Urothelium cell line (cell line): ENCODE measurements at regions not wholly inside any gene's neighbourhood (a gene's known extent, or its start where the extent isn't known, plus 50 kb on each side); places are given as distances from the start of the nearest gene placed in this dataset.

ENCODE experiments used
- DNase-seq: peaks from one replicate; pipeline ENCODE4 v3.0.0; 2011; ENCODE audit warnings: low spot score, mixed read lengths
- FAIRE-seq: peaks from 2 replicates; lab custom pipeline; 2011; peaks lifted over from hg19 to GRCh38; lab: Jason Lieb, UNC

DNA sequence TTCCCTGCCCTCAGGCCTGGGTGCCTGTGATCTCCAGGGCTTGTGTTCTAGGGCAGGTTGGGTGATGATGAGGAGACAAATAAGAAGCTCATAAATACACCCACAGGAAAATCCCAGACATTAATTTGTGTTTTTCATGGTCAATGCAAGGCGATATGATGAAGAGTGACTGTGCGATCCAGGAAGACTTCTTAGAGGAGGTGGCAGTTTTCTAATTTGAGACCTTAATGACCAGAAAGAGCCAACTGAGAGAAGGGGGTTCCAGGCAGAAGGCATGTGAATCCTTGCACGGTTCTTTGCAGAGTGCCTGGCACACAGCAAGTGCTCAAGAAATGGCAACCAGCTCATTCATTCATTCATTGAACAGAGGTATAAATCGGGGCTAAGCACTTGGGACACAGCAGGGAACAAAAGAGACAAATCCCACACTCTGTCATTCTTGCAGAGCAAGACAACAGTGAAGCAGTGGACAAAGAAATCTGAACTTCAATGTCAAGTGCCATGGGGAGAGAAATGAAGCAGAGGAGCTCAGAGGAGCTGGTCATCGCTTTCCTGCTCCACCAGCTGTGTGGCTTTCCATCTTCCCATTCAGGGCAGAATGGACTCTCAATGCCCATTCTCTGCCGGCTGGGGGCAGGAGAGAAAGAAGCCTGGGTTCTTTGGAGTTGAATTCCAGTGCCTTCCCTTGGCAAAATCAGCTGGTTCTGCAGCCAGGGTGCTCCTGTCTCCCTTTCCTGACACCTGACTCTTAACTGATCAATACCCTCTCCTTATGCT lies 128.3 kb downstream of the AACS start:
- no peak for FAIRE-seq

DNA sequence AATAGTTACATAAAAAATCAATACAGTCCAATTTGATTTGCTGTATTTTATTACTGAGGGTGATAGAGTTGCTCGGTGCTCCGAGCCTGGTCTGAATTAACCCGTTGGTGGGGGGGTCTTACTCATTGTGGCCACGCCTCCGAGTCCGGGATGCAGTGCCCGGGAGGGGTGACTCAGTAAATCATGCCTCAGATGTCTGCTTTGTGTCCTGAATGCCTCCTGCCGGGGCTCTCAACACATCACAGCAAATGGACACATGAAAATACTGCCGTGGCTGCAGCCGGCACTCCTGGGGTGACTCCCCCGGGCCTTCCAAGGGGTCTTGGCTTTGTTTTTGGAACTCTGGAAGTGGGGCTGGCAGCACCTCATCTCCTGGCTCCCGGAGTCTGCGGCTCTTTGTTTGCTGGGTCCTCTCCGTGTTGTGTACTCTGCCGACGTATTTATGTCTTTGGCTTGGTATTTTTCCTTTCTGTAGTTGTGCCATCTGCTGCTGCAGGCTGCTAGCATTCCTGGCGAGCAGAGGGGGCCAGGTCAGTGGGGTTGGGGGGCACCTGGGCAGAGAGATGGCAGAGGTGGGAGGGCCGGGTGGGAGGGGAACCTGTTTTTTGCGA lies 129.0 kb downstream of the AACS start:
- FAIRE-seq (no peak), DNase-seq (peak; percentile 83)

More for the DNA sequence above, 128.3 kb downstream of the AACS start:
- peak; percentile 29 for DNase-seq

DNA sequence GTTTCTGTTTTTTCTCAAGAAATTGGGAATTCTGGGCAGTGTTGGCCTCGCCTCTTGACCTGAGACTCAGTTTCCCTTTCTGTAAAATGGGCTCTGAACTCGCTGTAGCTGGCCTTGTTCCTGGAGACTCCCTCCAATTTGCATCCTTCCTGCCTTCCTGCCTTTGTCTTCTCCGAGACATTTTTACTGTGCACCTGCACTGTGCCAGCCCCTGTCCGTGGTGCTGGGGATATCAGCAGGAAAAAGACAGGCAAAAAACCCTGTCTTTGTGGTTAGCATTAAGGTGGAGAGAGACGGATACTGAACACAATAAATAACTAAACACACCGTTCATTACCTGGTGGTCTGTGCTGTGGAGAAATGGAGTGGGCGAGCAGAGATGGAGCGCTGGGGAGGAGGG lies 129.8 kb downstream of the AACS start:
- FAIRE-seq (peak; percentile 27), DNase-seq (peak; percentile 48)

DNA sequence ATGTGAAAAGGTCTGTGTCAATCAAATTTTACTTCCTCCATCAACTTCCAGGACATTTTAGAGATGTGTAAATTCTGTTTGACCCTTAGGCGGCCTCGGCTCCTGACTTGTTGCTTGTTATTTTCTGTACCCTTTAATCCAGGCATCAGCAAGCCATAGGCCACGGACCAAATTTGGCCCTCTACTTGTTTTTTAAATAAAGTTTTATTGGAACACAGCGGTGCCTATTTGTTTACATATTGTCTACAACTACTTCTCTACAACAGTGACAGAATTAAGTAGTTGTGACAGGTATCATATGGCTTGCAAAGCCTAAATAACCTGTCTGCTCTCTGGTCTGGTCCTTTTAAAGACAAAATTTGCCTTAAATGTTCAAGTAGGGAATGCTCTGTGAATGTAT lies 132.1 kb downstream of the AACS start:
- no peak for DNase-seq
- FAIRE-seq = no peak

DNA sequence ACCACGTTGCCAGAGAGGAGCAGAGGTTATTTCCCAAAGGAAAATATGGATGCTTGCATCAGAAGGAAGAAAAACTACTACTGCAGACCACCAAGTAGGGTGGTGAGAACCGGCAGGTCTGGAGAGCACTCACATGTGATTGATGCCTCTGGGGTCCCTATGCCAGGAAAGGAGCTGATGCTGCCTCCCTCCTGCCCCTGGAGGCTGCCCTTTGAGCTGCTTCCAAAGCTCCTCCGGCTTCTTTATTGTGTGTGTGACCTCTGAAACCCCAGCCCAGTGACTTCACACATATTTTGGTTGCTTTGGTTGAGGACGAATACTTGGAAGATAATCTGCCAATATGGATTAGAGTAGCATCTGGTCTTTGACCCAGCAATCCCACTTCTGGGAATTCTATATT lies 133.4 kb downstream of the AACS start:
- no peak for FAIRE-seq
- DNase-seq = no peak

DNA sequence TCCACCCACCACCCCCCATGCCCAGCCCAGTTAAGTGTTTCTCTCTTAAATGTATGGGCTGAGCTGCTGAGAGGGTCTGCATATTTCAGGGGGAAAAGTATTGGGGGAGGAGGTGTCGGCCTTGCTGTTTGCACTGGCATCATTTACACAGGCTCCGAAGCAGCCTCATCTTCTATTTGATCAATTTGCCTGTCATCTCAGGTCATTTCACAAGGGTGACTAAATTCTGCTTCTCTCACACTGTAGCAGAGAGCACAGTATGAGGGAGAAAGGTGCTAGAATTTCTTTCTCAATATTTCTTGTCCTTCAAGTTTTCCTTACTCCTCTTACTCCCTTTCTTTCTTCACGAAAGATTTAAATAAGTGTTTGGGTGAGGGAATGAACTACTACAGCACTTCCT lies 135.9 kb downstream of the AACS start:
- no peak for FAIRE-seq
- no peak for DNase-seq

DNA sequence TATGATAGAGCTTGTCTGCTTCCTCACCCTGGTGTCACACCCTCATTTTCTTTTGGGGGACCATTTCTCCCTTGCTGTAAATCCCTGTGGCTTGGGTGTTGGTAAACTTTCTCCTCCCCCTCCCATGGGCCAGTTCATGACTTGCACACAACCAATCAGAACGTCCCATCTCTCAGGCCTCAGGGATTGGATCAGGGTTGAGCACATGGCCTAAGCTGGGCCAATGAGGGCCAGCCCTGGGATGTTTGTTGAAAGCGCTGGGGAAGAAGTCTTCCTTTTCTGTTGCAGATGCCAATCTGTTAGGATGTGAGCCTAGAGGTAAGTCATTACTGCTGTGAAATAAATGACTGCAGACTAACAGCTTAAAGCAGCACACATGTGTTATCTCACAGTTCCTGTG lies 136.7 kb downstream of the AACS start:
- FAIRE-seq = no peak
- no peak for DNase-seq

DNA sequence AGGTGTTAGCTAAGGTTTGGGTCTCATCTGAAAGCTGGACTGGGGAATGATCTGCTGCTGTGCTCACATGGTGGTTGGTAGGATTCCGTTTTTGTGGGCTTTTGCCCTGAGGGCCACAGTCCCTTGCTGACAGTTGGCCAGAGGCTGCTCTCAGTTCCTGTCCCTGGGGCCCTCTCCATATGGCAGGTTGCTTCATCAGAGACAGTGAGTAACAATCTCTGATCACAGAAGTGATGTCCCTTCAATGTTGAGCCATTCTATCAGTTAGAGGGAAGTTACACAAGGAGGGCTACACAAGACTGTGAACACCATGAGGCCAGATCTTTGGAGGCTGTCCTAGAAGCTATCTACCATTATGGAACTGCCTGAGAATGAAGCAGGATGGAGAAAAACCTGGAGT lies 137.2 kb downstream of the AACS start:
- no peak for DNase-seq
- no peak for FAIRE-seq

DNA sequence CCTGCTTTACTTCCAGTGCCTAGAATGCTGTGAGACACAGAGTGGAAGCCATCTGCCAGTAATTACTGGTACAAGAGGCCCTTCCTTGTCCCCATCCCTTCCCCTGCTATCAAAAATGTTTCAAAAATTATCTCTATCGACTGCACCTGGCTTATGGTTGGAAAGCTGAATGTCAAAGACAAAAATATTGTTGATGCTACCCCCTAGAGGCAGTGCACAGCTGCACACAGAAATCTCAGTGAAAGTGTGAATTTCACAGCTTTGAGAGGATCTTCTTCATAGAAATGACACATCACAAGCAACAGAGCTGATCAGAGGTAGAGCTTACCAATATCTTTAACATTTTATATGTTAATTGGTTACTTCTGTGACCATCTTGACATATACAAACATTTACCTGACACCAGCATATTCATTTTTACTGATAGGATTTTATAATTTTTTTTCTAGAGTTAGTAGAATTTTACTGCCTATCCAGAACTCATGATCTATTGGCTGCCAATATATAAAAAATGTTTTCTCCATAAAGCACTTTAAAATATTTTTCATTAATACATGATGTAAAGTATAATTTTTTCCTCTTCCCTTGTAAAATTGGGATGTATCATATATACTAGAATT lies 138.0 kb downstream of the AACS start:
- FAIRE-seq (no peak), DNase-seq (no peak)

DNA sequence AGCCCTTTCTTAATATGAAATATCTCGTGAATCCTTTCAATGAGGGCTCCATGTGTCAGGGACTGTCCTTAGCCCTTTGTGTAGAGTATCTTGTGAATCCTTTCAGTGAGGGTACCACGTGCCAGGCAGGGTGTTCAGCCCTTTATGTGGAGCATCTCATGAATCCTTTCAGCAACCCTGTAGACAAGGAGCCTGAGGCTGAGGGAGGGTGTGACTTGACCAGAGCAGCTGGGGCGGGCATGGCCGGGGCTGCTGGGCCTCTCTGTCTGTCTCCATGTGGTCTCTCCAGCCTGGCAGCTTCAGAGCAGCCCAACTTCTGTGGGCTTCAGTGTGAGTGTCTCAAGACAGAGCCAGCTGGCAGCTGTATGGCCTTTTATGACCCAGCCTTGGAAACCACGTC lies 140.2 kb downstream of the AACS start:
- FAIRE-seq = no peak
- no peak for DNase-seq

DNA sequence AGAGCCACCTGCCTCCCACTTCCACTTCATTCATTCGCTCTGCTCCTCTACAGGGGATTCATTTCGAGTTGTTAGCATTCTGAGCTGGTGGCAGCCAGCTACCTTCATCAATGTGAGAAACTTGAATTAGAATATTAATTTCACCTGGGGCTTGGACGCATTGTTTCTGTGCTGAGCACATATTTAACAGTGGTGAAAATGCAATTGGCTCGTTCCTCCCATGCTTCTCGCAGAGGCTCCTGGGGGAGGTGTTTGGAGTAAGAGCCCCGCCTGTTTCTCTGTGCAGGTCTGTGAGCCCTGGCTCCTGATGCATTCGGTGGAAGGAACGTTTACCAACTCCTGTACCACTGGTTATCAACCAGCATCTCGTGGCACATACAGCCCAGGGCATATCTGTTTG lies 141.5 kb downstream of the AACS start:
- DNase-seq = no peak
- FAIRE-seq = no peak

DNA sequence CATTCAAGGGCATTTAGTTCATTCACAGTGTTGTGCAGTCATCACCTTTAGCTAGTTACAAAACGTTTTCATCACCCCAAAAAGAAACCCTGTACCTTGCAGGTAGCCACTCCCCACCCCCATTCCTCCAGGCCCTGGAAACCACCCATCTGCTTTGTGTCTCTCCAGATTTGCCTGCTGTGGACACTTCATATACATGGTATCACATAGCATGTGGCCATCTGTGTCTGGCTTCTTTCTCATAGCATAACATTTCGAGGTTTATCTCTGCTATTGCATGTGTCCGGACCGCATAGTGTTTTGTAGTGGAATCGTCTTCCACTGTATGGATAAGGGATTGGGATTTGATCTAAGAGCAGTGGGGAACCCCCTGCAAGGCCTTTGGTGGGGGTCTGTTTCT lies 143.1 kb downstream of the AACS start:
- no peak for FAIRE-seq
- no peak for DNase-seq

DNA sequence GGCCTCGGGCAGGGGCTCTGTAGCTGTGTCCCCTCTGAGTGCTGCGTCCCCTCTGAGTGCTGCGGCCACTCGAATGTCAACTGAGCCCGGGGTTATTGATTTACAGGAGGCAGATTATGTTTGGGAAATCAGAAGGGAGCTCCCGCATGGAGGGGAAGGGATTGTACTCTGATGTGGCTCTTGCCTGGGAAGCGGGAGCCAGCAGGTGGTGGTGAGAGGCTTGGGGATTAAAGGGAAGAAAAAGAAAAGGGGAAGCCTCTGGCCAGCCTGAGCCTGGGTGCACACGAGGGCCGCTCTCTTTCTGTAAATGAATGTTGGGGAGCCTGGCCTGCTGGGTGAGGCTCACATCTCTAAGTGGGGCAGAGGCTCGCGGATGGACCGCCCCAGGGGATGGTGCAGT lies 143.7 kb downstream of the AACS start:
- FAIRE-seq = no peak
- no peak for DNase-seq

DNA sequence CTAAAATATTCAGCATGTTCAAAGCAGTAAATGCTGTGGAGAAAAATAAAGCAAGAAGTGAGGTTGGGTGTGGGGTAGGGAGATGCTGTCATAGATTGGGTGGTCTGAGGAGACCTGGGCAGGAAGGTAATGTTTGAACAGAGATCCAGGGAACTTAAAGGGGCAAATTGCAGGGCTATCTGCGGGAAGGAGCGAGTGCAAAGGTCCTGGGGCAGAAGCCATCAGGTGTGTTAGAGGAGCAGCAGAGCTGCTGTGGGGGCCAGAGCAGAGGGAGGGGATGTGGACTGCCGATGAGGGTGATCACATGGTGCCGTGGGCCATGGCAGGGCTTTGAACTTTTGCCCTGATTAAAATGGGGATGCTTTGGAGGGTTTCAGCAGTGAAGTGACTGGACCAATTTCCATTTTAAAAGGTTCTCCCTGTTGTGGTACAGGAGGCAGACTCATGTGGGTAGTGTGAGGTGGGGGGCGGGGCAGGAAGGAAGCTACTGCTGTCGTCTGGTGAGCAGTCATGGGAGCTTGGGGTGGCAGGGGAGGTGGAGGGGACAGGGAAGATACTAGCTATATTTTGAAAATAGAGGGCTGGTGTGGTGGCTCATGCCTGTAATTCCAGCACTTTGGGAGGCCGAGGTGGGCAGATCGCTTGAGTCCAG lies 145.0 kb downstream of the AACS start:
- DNase-seq (no peak), FAIRE-seq (no peak)

DNA sequence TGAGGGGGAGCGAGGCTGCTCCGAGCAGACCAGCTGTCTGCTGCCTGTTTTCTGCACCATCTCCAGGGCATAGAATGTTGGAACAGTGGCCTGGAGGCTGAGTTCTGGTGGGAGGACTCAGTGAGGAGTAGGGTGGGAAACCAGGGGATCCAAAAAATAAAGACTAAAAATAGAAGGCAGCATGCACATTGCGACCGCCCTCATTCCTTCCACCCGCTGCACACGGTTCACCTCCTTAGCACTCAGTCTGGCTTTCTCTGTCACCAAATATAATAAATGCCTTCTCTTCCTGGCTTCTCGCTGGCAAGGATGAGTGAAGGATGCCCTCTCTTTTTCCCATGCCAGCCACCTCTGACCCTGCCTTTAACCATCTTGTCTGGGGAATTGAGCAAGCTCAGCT lies 146.2 kb downstream of the AACS start:
- FAIRE-seq (no peak), DNase-seq (no peak)

DNA sequence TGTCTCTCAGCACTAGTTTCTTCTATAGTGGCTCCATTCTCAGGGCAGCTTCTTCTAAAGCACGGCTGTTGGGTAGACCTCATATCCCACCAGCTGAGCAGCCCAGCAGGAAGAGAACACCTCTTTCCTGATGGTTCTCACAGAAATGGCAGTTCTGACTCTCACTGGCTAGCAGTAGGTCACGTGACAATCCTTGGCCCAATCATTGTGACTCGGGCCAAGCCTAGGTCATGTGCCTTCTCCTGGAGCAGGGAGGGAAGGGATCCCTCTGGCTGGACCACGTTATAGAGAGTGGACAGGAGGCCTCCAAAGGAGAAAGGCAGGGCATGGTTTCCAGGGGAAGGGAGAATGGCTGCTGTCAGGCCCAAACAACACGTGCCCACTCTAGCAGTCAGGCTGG lies 149.1 kb downstream of the AACS start:
- DNase-seq (no peak), FAIRE-seq (no peak)

DNA sequence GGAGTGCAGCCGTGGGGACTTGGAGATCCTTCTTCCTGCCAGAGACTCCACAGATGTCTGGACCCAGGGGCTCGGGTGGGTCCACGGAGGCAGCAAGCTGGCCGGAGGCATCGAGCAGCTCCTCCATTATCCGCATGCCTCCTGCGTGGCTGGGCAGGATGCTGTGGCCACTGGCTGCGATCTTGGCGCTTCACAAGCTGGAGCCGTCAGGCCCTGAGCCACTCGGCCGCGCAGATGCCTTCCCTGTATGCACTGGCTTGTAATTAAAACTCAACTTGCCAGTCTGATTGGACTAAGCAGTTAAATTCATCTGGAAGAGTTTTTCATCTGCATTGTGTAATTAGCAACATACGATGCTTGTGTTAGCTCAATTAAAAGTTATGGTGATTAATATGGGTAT lies 151.5 kb downstream of the AACS start:
- DNase-seq = no peak
- no peak for FAIRE-seq

DNA sequence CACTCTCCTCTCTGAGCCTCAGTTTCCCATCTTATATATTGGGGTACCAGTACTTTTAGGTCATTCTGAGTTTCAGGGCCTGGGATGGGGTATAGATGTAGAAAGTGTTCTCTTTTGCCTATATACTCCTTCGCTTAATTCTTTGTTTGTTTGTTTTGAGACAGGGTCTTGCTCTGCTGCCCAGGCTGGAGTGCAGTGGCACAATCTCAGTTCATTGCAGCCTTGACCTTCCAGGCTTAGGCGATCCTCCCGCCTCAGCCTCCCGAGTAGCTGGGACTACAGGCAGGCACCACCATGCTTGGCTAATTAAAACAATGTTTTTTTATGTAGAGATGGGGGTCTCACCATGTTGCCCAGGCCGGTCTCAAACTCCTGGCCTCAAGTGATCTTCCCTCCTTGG lies 152.1 kb downstream of the AACS start:
- DNase-seq (no peak), FAIRE-seq (no peak)

DNA sequence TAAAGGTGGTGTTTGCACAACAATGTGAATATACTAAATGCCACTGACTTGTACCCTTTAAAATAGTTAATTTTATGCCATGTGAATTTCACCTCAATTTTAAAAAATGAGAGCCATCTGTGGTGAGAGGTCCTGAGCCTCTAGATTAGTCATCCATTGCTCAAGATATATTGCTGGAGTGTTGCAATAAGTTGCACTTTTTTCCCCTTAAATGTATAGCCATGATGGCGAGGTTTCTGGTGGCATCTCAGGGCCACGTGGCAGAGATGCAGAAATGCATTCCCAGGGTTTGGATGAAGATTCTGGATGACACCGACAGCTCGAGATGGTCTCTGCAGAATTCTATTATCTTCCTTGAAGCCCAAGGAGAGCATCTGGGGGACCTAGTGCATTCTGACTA lies 153.7 kb downstream of the AACS start:
- FAIRE-seq = no peak
- DNase-seq = no peak

DNA sequence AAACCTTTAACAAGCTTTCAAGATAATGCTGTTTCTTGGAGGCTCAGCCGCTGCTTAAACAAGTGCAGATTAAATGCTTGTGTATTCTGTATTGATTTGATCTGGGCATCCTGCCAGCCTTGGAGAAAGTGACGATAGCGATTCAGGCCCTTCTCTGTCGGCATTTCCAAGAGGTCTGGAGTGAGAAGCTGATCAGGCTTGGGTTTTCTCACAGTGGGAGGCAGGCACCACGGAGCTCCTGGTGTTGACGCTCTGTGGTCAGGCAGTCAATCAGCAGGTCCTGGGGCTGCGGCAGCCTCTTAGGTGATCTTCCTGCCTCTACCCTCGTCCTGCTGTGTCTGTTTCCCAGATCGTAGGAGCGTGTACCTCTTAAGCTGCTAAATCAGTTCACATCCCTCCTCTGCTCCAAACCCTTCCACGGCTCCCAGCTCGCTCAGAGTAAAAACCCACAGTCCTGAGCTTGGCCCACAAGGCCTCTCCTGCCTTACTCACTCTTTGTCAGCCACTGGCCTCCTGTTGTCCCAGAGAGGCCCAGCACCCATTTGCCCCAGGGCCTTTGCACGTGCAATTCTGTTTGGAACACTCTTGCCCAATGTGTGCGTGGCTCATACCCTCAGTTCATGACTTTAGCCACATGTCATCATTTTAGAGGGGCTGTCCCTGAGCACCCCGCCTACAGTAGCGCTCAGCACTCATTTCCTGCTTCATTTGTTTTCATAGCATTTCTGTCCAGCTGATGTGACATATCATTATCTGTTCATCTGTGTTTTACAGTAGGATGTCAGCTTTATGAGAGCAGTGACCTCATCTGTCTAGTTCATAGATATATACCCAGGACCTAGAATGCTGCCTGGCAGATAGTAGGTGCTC lies 155.4 kb downstream of the AACS start:
- DNase-seq = no peak
- no peak for FAIRE-seq

DNA sequence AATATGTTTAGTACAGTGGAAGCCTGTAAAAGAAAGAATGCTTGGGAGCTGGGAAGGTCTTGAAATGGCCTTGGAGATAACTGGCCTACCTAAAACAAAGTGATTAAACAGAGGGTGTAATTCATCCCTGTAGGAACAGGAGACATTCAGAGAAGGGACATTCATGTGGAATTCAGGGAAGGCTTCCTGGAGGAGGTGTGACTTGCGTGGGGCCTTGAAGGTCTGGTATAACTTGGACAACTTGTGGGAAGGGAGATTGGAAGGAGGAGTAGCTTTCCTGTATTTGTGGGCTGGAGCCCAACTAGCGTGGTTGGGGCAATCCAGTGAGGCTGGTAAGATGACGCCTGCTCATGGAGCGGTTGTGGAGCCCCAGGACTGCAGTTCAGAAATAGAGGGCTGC lies 156.4 kb downstream of the AACS start:
- no peak for FAIRE-seq
- no peak for DNase-seq
